H1 (cell line): ENCODE measurements at regions not wholly inside any gene's neighbourhood (a gene's known extent, or its start where the extent isn't known, plus 50 kb on each side); places are given as distances from the start of the nearest gene placed in this dataset.

Source experiments
- CTCF ChIA-PET: fragments of 300-600 bp; sonication (Branson Sonifier 250); formaldehyde crosslinking; loops from one replicate; lab custom pipeline; 2021; ENCODE audit not compliant: partially characterized antibody; lab: Charles Lee
- POLR2A ChIA-PET: fragments of 300-600 bp; sonication (Branson Sonifier 250); formaldehyde crosslinking; loops from one replicate; lab custom pipeline; 2021; ENCODE audit warnings: inconsistent platforms; ENCODE audit not compliant: partially characterized antibody; lab: Charles Lee
- DNase-seq, 2 experiments: peaks; one replicate each; pipeline versions ENCODE4 v3.0.0 to v3.0.0-alpha.2; 2010 to 2022; ENCODE audit warnings: low spot score in 2 of 2, low read depth in 1 of 2, mixed read lengths in 1 of 2
- FAIRE-seq: peaks from 2 replicates; lab custom pipeline; 2011; peaks lifted over from hg19 to GRCh38; lab: Jason Lieb, UNC
- H2AFZ ChIP-seq: 2 replicates; pipeline ENCODE4 v1.8.1; 2012; ENCODE audit warnings: low read length, inconsistent platforms
- H2AK5ac ChIP-seq: 2 replicates; pipeline ENCODE4 v1.6.1; 2013; ENCODE audit warnings: low read depth, low read length
- H2BK120ac ChIP-seq: replicated peaks from 2 replicates; pipeline ENCODE3; 2013; ENCODE audit warnings: low read depth, low read length, inconsistent platforms
- H2BK12ac ChIP-seq: 2 replicates; pipeline ENCODE4 v1.6.1; 2013; ENCODE audit warnings: low read depth, low read length
- H2BK15ac ChIP-seq: 2 replicates; pipeline ENCODE4 v1.6.1; 2013; ENCODE audit warnings: low read length
- H2BK20ac ChIP-seq: 2 replicates; pipeline ENCODE4 v1.6.1; 2013; ENCODE audit warnings: low read length
- H2BK5ac ChIP-seq: 2 replicates; pipeline ENCODE4 v1.6.1; 2013; ENCODE audit warnings: low read depth, low read length
- H3K14ac ChIP-seq: 2 replicates; pipeline ENCODE4 v1.6.1; 2013; ENCODE audit warnings: inconsistent platforms; ENCODE audit not compliant: insufficient read length
- H3K18ac ChIP-seq: 2 replicates; pipeline ENCODE4 v1.6.1; 2013; ENCODE audit warnings: low read length; ENCODE audit errors: extremely low read depth
- H3K23ac ChIP-seq: 2 replicates; pipeline ENCODE4 v1.6.1; 2013; ENCODE audit warnings: inconsistent platforms; ENCODE audit not compliant: insufficient read length
- H3K23me2 ChIP-seq: 2 replicates; pipeline ENCODE4 v1.6.1; 2013; ENCODE audit warnings: low read depth, low read length
- H3K27ac ChIP-seq: 2 replicates; pipeline ENCODE4 v1.6.1; 2011; ENCODE audit warnings: low read depth, low read length, inconsistent platforms
- H3K27me3 ChIP-seq, 4 experiments: replicated peaks in 1 of 4; 1 replicate in 1 of 4; 2 replicates in 3 of 4; pipeline versions ENCODE4 v1.6.1 to v1.8.1; 2011 to 2013; ENCODE audit warnings: low read length in 3 of 4, mild to moderate bottlenecking in 3 of 4, inconsistent platforms in 2 of 4, mixed read lengths in 2 of 4, moderate library complexity in 1 of 4; ENCODE audit not compliant: control insufficient read depth in 3 of 4, insufficient read depth in 3 of 4; ENCODE audit errors: extremely low read depth in 1 of 4
- H3K36me3 ChIP-seq, 4 experiments: 2 replicates each; pipeline versions ENCODE4 v1.6.1 to v1.8.1; 2011 to 2013; ENCODE audit warnings: mild to moderate bottlenecking in 4 of 4, low read length in 3 of 4, moderate library complexity in 2 of 4, control low read depth in 1 of 4, inconsistent platforms in 1 of 4; ENCODE audit not compliant: insufficient read depth in 4 of 4, control insufficient read depth in 2 of 4
- H3K4ac ChIP-seq: replicated peaks from 2 replicates; pipeline ENCODE3; 2013; ENCODE audit warnings: low read length, low read depth, mixed read lengths, inconsistent platforms; ENCODE audit not compliant: insufficient read length
- H3K4me1 ChIP-seq, 4 experiments: replicated peaks in 1 of 4; 1 replicate in 1 of 4; 2 replicates in 3 of 4; pipeline versions ENCODE4 v1.6.1 to v1.8.1; 2011 to 2013; ENCODE audit warnings: low read length in 3 of 4, inconsistent platforms in 2 of 4, mixed read lengths in 1 of 4; ENCODE audit not compliant: insufficient read depth in 4 of 4, control insufficient read depth in 3 of 4
- H3K4me2 ChIP-seq, 2 experiments: 2 replicates each; pipeline versions ENCODE4 v1.6.1 to v1.8.1; 2011 to 2013; ENCODE audit warnings: low read depth in 2 of 2, low read length in 2 of 2, control low read depth in 1 of 2, inconsistent platforms in 1 of 2, mild to moderate bottlenecking in 1 of 2; ENCODE audit not compliant: insufficient read depth in 1 of 2
- H3K4me3 ChIP-seq, 4 experiments: fragments of 200-600, 300-600 bp in 1 of 4; sonication (generic), shearing (Covaris generic), sonication (Bioruptor Twin) in 1 of 4; 2 replicates each; pipeline versions ENCODE4 v1.5.1 to v1.8.1; 2011 to 2016; ENCODE audit warnings: low read length in 4 of 4, low read depth in 3 of 4, control low read depth in 2 of 4, inconsistent platforms in 2 of 4, mild to moderate bottlenecking in 2 of 4, mixed read lengths in 1 of 4, moderate library complexity in 1 of 4; ENCODE audit not compliant: insufficient read depth in 2 of 4; ENCODE audit errors: extremely low read depth in 1 of 4
- H3K56ac ChIP-seq: replicated peaks from 2 replicates; pipeline ENCODE3; 2013; ENCODE audit warnings: low read depth, mild to moderate bottlenecking, mixed read lengths, low read length, inconsistent platforms; ENCODE audit not compliant: insufficient read length
- H3K79me1 ChIP-seq: 2 replicates; pipeline ENCODE4 v1.6.1; 2013; ENCODE audit warnings: low read depth, low read length, control low read depth
- H3K79me2 ChIP-seq, 2 experiments: 2 replicates each; pipeline versions ENCODE4 v1.6.1 to v1.8.1; 2012 to 2013; ENCODE audit warnings: low read length in 2 of 2, mild to moderate bottlenecking in 2 of 2, inconsistent platforms in 1 of 2; ENCODE audit not compliant: insufficient read depth in 2 of 2, control insufficient read depth in 1 of 2
- H3K9ac ChIP-seq, 4 experiments: replicated peaks in 1 of 4; 1 replicate in 1 of 4; 2 replicates in 3 of 4; pipeline versions ENCODE4 v1.6.1 to v1.8.1; 2011 to 2013; ENCODE audit warnings: low read depth in 3 of 4, low read length in 3 of 4, control low read depth in 2 of 4, mild to moderate bottlenecking in 2 of 4, moderate library complexity in 2 of 4, inconsistent platforms in 1 of 4; ENCODE audit errors: extremely low read depth in 1 of 4
- H3K9me3 ChIP-seq, 2 experiments: 2 replicates each; pipeline versions ENCODE4 v1.6.1 to v1.8.1; 2012 to 2013; ENCODE audit warnings: mild to moderate bottlenecking in 2 of 2, moderate library complexity in 2 of 2, control low read depth in 1 of 2, inconsistent platforms in 1 of 2, low read depth in 1 of 2, low read length in 1 of 2, mixed read lengths in 1 of 2; ENCODE audit not compliant: insufficient read depth in 2 of 2
- H4K20me1 ChIP-seq, 2 experiments: replicated peaks in 1 of 2; 2 replicates each; pipeline versions ENCODE3 to v1.8.1; 2011 to 2013; ENCODE audit warnings: inconsistent platforms in 2 of 2, low read length in 2 of 2, mild to moderate bottlenecking in 1 of 2; ENCODE audit not compliant: insufficient read depth in 2 of 2, control insufficient read depth in 1 of 2
- H4K5ac ChIP-seq: 2 replicates; pipeline ENCODE4 v1.6.1; 2013; ENCODE audit warnings: low read length, low read depth, mixed read lengths, inconsistent platforms; ENCODE audit not compliant: insufficient read length
- H4K8ac ChIP-seq: 2 replicates; pipeline ENCODE4 v1.8.0; 2013; ENCODE audit warnings: mild to moderate bottlenecking, moderate library complexity, low read length, inconsistent platforms; ENCODE audit not compliant: insufficient read depth; ENCODE audit errors: extremely low read depth
- H4K91ac ChIP-seq: replicated peaks from 2 replicates; pipeline ENCODE3; 2013; ENCODE audit warnings: low read length, mixed read lengths, inconsistent platforms; ENCODE audit not compliant: insufficient read length
- BACH1 ChIP-seq: IDR thresholded peaks from 2 replicates; pipeline ENCODE4 v1.6.1; 2012; ENCODE audit warnings: low read length, improper control_type of control experiment
- CTBP2 ChIP-seq: IDR thresholded peaks from 2 replicates; pipeline ENCODE4 v1.7.0; 2011; ENCODE audit warnings: borderline replicate concordance, mild to moderate bottlenecking, moderate library complexity, mixed read lengths, low read length; ENCODE audit not compliant: insufficient read depth, insufficient read length
- EGR1 ChIP-seq: IDR thresholded peaks from 2 replicates; pipeline ENCODE4 v1.6.1; 2011; ENCODE audit warnings: low read depth, low read length, borderline replicate concordance
- KDM4A ChIP-seq: IDR thresholded peaks from one replicate; pipeline ENCODE4 v1.7.1; 2012; ENCODE audit warnings: low read depth, mild to moderate bottlenecking, moderate library complexity, low read length, inconsistent platforms; ENCODE audit not compliant: severe bottlenecking
- POLR2A ChIP-seq, 2 experiments: IDR thresholded peaks; 1 replicate in 1 of 2; 2 replicates in 1 of 2; pipeline ENCODE4 v1.6.1; 2011; ENCODE audit warnings: low read depth in 2 of 2, low read length in 2 of 2, mild to moderate bottlenecking in 2 of 2; ENCODE audit errors: control extremely low read depth in 1 of 2
- RBBP5 ChIP-seq: IDR thresholded peaks from 2 replicates; pipeline ENCODE4 v1.7.1; 2012; ENCODE audit warnings: low read depth, mild to moderate bottlenecking, inconsistent platforms, low read length, moderate library complexity, borderline replicate concordance
- RXRA ChIP-seq: IDR thresholded peaks from 2 replicates; pipeline ENCODE4 v1.6.1; 2011; ENCODE audit warnings: low read depth, mild to moderate bottlenecking, low read length, moderate library complexity; ENCODE audit not compliant: insufficient read depth
- SRF ChIP-seq: IDR thresholded peaks from 2 replicates; pipeline ENCODE4 v1.6.1; 2011; ENCODE audit warnings: mild to moderate bottlenecking, low read depth, low read length, moderate library complexity
- TBP ChIP-seq: IDR thresholded peaks from 2 replicates; pipeline ENCODE4 v1.6.1; 2011; ENCODE audit warnings: low read depth, low read length, improper control_type of control experiment
- WGBS, 2 experiments: shearing (Covaris generic) in 1 of 2; methylation state at CpG; one replicate each; pipeline versions ENCODE4 v1.1.6 to v1.1.7; 2013 to 2015; ENCODE audit warnings: low lambda C conversion rate in 2 of 2, mixed read lengths in 2 of 2, inconsistent platforms in 1 of 2, low coverage in 1 of 2, missing lambda C conversion rate in 1 of 2; ENCODE audit not compliant: insufficient replicate concordance in 2 of 2, insufficient coverage in 1 of 2, insufficient read length in 1 of 2; ENCODE audit errors: extremely low coverage in 1 of 2, missing lambda C conversion rate in 1 of 2; 5-methylcytosine and 5-hydroxymethylcytosine counted together
- TF ChIP-seq, protein P1 (sequence below): IDR thresholded peaks from 2 replicates; pipeline ENCODE4 v1.6.1; 2012; ENCODE audit warnings: inconsistent platforms

DNA sequence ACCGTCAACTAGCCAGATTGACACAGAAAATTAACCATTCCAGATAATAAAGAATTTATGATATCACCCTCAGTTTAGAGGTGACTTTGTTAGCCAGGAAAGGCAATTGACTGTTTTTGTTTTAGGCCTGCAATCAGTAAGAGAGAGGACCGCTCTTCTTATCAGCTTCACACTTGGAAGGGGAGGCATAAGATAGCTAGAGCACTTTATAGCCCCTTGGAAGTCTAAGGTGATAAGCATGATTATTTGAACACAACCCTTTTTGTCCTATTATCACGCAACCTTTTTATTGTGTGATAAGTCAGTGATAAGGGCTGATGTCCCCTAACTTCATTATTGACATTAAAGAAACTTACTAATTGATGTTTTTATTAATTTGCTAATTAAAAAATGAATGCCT lies 162.6 kb upstream of the CDKN2B start:
- no peak for DNase-seq
- no peak for FAIRE-seq
- H2AK5ac ChIP-seq, result no peak overlapping the region
- H3K79me2 ChIP-seq, result no peaks in the 10 kb centered on the region
- H3K9ac ChIP-seq, result no peak overlapping the region
- 90% methylated on average over 3 of the region's 3 CpGs; no CpG with 5 or more reads in 1 of the 2 experiments for WGBS, 2 experiments
- no peak overlapping the region for H4K8ac ChIP-seq
- H2BK120ac ChIP-seq, result no peak overlapping the region
- H3K4me2 ChIP-seq, result no peak overlapping the region
- H4K5ac ChIP-seq, result no peak overlapping the region
- H3K18ac ChIP-seq, result no peak overlapping the region
- no peaks in the 10 kb centered on the region for H4K20me1 ChIP-seq
- H3K4me1 ChIP-seq, result no peaks in the 10 kb centered on the region
- H3K23ac ChIP-seq, result no peak overlapping the region
- no peak overlapping the region for H2AFZ ChIP-seq
- H3K27ac ChIP-seq, result no peak overlapping the region
- H3K14ac ChIP-seq, result no peak overlapping the region
- ChIA-PET CTCF (interaction anchor here (1.4 kb wide), 1 partner anchor 35 kb away, joined by 3 read pairs; no protein-coding TSS in a partner anchor), POLR2A (no interaction called here)
- no peak overlapping the region for H4K91ac ChIP-seq
- no peak overlapping the region for H2BK20ac ChIP-seq
- peaks cover 5 to 7% of the 10 kb centered on the region in 2 experiments; a peak in 3 of 4 replicates for H3K9me3 ChIP-seq
- H3K36me3 ChIP-seq, result no peaks in the 10 kb centered on the region
- H3K27me3 ChIP-seq, result no peaks in the 10 kb centered on the region
- no peak overlapping the region for H3K56ac ChIP-seq
- H3K4ac ChIP-seq, result no peak overlapping the region
- no peaks in the 10 kb centered on the region for H3K23me2 ChIP-seq
- TF ChIP-seq RXRA (no peak), EGR1 (no peak), TBP (no peak), KDM4A (no peak), CTBP2 (no peak), BACH1 (no peak), SRF (no peak), POLR2A (IDR thresholded peaks at IDR 0.05; ENCODE audit: control extremely low read depth in 1 of 2, low read depth in 2 of 2, low read length in 2 of 2) (no peak), RBBP5 (no peak)
- TF ChIP-seq, protein P1, sequence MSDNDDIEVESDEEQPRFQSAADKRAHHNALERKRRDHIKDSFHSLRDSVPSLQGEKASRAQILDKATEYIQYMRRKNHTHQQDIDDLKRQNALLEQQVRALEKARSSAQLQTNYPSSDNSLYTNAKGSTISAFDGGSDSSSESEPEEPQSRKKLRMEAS, result no peak
- no peak overlapping the region for H2BK15ac ChIP-seq
- H3K79me1 ChIP-seq, result no peaks in the 10 kb centered on the region
- H2BK12ac ChIP-seq, result no peak overlapping the region
- H3K4me3 ChIP-seq, result no peak overlapping the region
- H2BK5ac ChIP-seq, result no peak overlapping the region
